ENCODE measurements at regions not wholly inside any gene's neighbourhood (a gene's known extent, or its start where the extent isn't known, plus 50 kb on each side); places are given as distances from the start of the nearest gene placed in this dataset.

DNA sequence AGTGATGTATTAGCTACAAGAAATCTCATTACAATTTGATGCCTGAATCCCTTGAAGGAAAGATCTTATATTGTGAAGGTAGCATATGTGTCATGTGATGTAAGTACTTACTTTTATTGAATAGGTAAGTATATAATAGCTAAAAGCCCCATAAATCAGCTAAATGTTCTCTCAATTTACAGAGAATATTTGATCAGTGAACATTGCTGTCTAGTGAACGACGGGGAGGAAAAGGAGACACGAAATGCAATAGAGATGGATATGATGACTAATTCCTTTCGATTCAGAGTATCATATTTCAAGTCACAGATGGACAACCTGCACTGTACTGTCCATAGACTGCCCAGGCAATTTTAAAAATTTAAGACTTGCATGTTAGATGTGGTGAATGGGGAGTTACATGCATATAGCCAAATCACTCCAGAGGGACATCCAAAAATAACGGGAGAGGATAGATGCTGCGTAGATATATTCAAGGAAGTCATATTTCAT is 462.1 kb upstream of the CDIN1 start:
- Histone ChIP-seq H2BK12ac (ENCODE audit: insufficient read length, low read depth, low read length) (no peak overlapping the region), H2BK5ac (ENCODE audit: insufficient read length, low read length) (no peak overlapping the region), H3K27me3 (ENCODE audit: insufficient read depth, low read length) (no peaks in the 10 kb centered on the region), H3K4me2 (ENCODE audit: insufficient read depth, insufficient read length, low read length) (no peak overlapping the region), H4K91ac (ENCODE audit: insufficient read length, low read depth, low read length) (no peak overlapping the region), H3K4ac (ENCODE audit: low read depth, low read length) (no peak overlapping the region), H2AFZ (ENCODE audit: low read length) (no peak overlapping the region), H3K18ac (ENCODE audit: insufficient read length, low read depth, low read length) (no peak overlapping the region), H3K23ac (ENCODE audit: insufficient read length, low read depth, low read length) (no peak overlapping the region), H4K20me1 (ENCODE audit: control insufficient read depth, insufficient read depth, insufficient read length) (no peaks in the 10 kb centered on the region), H3K4me1 (ENCODE audit: insufficient read depth, low read length) (no peaks in the 10 kb centered on the region), H3K79me1 (ENCODE audit: insufficient read depth, low read depth, low read length, poor library complexity, severe bottlenecking) (no peaks in the 10 kb centered on the region), H3K9me3 (ENCODE audit: control insufficient read depth, low read depth, low read length) (no peaks in the 10 kb centered on the region), H3K14ac (ENCODE audit: insufficient read depth, low read length) (no peak overlapping the region), H2BK20ac (ENCODE audit: low read depth, low read length, poor library complexity, severe bottlenecking) (no peak overlapping the region), H2BK15ac (ENCODE audit: low read depth, low read length) (no peak overlapping the region), H3K9ac (ENCODE audit: extremely low read depth, insufficient read length, low read length) (no peak overlapping the region), H3T11ph (ENCODE audit: low read length) (no peak overlapping the region), H3K79me2 (ENCODE audit: insufficient read depth, low read length) (no peaks in the 10 kb centered on the region), H3K56ac (ENCODE audit: insufficient read length, low read depth, low read length) (no peak overlapping the region), H2BK120ac (ENCODE audit: low read depth, low read length, poor library complexity, severe bottlenecking) (no peak overlapping the region), H4K5ac (ENCODE audit: insufficient read length, low read depth, low read length) (no peak overlapping the region), H4K8ac (replicated peaks; ENCODE audit: insufficient read length, low read depth, low read length) (no peak overlapping the region), H2AK5ac (ENCODE audit: insufficient read length, low read length) (no peak overlapping the region), H3K27ac (ENCODE audit: insufficient read length, low read depth, low read length) (no peak overlapping the region), H3K23me2 (ENCODE audit: insufficient read length, low read depth, low read length, poor library complexity, severe bottlenecking) (no peaks in the 10 kb centered on the region)
- H3K27ac Mint-ChIP-seq: no peak overlapping the region
- no CpG with 5 or more reads among the region's 6 CpGs for WGBS (ENCODE audit: extremely low coverage, insufficient read length, low lambda C conversion rate)
- no peak overlapping the region for H3K4me3 Mint-ChIP-seq
- DNase-seq: no peak
- peaks cover 0 to 2% of the 10 kb centered on the region in 2 experiments; a peak in 1 of 5 replicates for H3K9me3 Mint-ChIP-seq
- TF ChIP-seq, protein P1, sequence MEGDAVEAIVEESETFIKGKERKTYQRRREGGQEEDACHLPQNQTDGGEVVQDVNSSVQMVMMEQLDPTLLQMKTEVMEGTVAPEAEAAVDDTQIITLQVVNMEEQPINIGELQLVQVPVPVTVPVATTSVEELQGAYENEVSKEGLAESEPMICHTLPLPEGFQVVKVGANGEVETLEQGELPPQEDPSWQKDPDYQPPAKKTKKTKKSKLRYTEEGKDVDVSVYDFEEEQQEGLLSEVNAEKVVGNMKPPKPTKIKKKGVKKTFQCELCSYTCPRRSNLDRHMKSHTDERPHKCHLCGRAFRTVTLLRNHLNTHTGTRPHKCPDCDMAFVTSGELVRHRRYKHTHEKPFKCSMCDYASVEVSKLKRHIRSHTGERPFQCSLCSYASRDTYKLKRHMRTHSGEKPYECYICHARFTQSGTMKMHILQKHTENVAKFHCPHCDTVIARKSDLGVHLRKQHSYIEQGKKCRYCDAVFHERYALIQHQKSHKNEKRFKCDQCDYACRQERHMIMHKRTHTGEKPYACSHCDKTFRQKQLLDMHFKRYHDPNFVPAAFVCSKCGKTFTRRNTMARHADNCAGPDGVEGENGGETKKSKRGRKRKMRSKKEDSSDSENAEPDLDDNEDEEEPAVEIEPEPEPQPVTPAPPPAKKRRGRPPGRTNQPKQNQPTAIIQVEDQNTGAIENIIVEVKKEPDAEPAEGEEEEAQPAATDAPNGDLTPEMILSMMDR (conservative IDR thresholded peaks at IDR 0.05): no peak
- no peaks in the 10 kb centered on the region for H3K27me3 Mint-ChIP-seq (ENCODE audit: low read depth)
- no peaks in the 10 kb centered on the region for H3K36me3 Mint-ChIP-seq (ENCODE audit: insufficient read depth in 1 of 3, low read depth in 3 of 3)
- H3K4me1 Mint-ChIP-seq: peaks cover 0 to 3% of the 10 kb centered on the region in 2 experiments; a peak in 2 of 4 replicates

All from H9 (cell line).